HG02798 (cell line): ENCODE measurements at regions not wholly inside any gene's neighbourhood (a gene's known extent, or its start where the extent isn't known, plus 50 kb on each side); places are given as distances from the start of the nearest gene placed in this dataset.
"Not testable (repeated sequence)": the region's sequence is repeated elsewhere in the genome, so short reads cannot be mapped to it uniquely, and the experiment has no call there.

Experiments used
- ATAC-seq: cut with Tn5 transposase; IDR thresholded peaks from one replicate; pipeline ENCODE4 v1.9.1; 2021; ENCODE audit warnings: mild to moderate bottlenecking; ENCODE audit not compliant: unreplicated experiment, poor library complexity

GRCh38 chr5:145403992-145404391, 431.1 kb downstream of the PRELID2 start:
- no peak for ATAC-seq

- ATAC-seq: no peak
Observed at GRCh38 chr5:145396888-145397287, 438.3 kb downstream of the PRELID2 start.

DNA sequence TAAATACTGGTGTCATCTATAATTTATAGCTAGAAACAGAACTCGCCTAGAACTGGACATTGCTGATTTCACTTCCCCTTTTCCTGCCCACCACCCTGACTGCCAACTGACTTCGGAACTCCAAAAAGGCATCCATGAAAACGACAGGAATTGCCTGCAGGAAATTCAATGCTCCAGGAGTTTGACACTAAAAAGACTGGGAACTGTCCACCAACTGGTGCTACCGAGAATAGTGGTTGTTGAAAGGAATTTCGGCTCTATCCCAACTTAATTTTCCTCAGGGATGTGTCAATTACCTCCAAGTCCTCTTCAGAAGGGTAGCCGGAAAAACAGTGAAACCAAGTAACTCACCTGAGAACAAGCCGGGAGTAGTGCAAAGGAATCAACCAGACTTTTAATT, 440.0 kb downstream of the PRELID2 start:
- ATAC-seq: not testable (repeated sequence)

DNA sequence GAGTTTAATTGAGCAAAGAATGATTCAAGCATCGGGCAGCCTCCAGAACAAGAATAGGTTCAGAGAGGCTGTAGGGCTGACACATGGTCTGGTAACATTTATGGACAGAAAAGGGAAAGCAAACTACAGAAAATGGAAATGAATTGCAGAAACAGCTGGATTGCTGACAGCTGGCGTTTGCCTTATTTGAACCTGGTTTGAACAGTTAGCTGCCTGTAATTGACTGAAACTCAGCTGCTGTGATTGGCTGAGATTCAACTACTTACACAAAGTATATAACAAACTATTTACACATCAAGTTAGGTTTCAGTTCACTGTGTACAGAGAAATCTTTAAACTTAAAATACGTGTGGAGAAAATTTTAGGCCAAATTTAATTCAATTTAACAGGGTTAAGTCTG, 441.7 kb downstream of the PRELID2 start:
- ATAC-seq: no peak

DNA sequence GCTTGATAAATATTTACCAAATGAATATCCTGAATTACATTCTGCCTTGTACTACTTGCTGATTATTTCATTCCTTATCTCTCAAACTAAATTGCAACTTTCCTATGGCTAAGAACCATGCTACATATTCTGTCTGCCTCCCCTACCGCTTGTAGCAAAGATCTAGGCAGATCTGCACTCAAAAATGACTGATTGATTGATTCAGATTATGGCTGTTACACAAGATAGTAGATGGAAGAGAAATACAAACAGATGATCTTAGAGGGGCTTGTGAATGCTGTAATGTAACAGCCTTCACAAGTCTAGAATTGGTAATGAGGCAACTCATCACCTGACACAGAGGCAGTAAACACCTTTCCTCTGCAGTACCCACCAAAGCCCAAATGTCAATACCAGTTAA, 446.1 kb downstream of the PRELID2 start:
- ATAC-seq: no peak

DNA sequence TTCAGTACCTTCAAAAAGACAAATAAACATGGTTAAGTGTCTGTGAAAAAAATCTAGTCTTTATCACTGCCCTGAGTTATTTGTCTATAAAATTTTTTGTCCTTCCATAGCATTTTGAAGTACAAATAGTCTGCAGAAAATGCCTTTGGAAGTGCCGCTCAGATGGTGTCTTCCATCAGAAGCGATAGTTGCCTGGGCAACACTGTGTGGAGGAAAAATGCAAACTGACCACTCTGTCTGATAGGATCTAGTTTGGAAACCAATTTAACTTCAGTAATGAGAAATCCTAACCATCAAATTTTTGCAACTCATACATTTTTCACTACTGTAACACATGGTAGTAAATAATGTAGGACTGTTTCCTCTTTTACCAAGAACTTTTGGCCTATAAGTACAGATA, 449.9 kb downstream of the PRELID2 start:
- ATAC-seq: no peak

GRCh38 chr5:145378226-145378625, 456.9 kb downstream of the PRELID2 start:
- no peak for ATAC-seq

- no peak for ATAC-seq
Observed at GRCh38 chr5:145375521-145375920, 459.6 kb downstream of the PRELID2 start.

DNA sequence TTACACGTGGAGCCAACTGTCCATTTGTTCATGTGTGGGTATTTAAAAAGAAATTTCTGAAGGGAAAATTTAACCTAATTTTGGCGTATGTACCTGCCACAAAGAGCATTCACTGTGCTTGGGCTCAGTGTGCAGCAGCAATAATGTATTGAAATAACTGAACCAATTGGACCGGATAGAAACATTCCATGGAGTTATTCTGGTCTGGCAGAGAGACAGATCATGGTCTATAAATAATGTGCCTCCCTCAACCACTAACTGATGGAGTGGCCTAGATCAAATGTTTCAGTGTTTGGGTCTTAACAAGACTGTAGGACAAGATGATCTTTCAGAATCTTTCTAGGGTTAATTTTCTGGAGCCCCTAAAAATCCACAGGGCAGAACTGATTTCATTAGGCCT, 469.7 kb downstream of the PRELID2 start:
- no peak for ATAC-seq

DNA sequence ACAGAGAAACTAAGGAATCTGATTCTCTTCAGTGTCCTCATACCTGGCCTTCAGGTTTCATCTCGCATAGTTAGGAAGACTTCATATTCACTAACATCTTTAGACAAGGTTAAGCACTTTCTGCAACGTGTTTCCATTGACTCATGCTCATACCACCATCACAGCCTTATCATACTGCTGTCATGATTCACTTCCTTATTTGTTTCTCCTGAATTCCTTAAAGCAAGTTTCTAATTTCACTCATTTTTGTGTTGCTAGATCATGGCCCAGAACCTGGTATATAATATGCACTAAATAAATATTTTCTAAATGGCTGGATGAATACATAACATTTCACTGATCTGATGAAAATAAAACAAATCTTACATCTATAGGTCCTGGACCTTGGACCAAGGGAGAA, 472.9 kb downstream of the PRELID2 start:
- no peak for ATAC-seq

DNA sequence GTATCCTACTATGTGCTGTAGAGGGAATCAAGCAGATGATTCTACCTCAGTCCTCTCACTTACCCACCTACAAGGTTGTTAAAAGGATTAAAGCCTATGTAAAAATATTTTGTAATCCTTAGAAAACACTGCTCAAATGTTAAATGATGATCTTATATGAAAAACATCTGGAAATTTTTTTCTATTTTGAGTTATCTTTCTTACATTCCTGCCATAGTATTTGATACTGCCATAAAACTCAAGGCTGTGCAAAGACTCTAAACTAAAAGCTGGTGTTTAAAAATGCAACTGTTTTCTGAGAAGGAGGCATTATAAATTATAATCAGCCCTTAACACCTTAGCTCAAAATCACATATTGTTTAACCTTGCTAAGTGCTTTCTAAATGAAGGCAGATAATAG, 474.2 kb downstream of the PRELID2 start:
- no peak for ATAC-seq

- ATAC-seq: no peak
Observed at GRCh38 chr5:145350513-145350912, 484.6 kb downstream of the PRELID2 start.

DNA sequence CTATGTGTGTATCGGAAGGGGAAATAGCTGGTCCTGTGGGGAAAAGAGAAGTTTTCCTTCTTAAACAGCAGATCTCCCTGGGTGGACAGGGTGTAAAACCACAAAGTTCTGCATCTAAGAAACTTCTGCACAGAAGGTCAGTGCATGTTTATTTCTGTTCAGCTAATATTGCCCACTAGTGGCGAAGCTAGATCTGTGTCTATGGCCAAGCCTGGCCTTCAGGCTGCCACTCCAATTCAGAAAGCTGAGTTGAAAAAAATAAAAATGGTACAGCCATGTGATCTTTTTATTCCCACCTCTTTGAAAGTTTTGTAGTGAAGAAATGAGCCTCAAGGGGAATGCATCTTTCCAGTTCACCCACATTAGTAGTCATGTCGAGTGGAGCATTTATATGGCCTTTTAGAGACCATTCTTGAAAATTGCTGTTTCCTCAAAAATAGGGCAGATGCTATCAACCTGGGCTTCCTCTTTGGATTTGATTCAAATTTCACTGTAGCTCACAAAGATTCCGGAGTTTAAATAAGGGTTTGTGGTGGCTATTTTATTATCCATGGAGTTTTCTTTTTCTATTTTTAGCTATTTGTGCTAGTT, 488.0 kb downstream of the PRELID2 start:
- ATAC-seq: no peak

DNA sequence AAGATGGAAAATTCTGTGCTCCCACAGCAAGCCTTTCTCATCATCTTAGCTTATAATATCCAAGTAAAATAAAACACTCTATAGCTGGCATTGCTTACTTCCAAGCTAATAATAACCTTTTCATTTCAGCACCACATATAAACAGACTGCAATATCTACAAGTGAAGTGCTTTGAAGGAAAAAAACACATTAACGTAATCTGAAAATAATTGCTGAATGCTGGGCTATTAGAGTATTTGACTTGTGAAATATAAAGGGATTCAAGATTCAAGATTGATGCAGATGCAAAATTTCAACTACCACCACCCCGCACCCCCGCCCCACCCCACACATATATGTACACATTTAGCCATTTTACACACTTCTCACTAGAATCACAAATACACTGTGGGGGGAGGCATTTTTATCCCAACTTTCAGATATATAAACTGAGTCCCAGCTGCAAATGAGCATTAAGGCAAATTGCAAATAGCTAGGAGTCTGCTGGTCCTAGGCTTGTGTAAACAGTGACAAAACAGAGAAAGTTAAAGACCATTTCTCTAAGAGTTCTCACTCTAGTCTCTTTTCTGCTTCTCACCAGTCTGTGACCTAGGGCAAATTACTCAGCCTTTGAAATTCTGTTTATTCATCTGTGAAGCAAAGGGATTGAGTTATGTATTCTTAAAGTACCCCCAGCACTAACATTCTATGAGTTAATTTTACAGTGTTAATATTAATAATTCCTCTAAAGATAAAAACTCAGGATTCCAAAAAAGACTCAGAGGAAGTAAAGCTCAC, 489.4 kb downstream of the PRELID2 start:
- no peak for ATAC-seq

GRCh38 chr5:145341842-145342241, 493.3 kb downstream of the PRELID2 start:
- ATAC-seq: no peak

DNA sequence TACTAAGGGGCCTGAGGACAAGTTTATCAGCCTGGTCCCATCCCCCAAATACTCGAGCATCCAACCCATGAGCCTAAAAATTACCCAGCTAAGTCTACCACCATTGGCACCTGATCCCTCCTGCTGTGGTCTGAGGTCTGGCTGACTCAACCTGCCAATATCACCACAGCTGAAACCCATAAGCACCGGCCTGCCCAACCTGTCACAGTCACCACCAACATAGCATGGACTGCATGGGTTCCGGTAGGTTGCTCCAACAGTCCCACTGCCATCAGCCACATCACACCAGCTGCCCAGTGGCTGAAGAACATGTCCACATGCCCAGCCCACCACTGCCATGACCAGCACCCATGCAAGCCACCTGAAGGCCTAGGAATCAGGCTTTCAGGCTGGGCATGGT, 495.0 kb downstream of the PRELID2 start:
- no peak for ATAC-seq

- no peak for ATAC-seq
Observed at GRCh38 chr5:145324767-145325479, 510.2 kb downstream of the PRELID2 start.

DNA sequence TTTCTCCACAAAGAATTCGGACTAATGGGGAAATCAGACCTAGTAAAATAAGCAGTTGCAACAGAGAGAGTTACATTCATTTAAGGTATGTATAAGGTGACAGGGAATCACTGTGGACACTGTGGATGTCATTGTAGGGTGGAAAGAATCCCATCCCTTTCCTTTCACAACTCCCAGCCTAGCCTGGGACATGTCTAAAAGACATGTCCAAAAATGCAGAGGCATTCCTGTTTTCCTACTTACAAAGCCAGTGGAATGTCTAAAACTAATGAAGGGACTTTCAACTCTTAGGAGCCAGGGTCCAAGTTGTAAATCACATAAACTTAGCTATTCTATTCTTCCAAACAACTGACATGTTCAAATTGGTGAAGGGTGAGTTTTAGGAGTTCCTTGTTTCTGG, 511.0 kb downstream of the PRELID2 start:
- ATAC-seq: no peak

DNA sequence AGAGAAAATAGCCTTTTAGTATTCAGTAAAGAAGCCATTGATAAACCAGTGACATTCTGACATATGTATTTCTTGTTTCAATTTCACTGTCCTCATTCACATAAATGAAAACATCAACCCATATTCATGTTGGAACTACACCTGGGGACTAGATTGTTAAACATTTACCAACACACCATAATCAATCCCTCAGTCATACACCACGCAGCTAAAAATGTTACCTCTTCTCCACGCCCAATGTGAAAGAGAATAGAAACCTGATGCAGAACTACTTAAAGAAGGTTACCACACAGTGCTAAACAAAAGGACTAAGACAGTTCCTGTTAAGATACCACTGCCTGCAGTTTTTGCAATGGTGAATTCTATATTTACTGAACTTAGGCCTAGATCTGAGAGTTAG, 518.9 kb downstream of the PRELID2 start:
- peak; percentile 85 for ATAC-seq

DNA sequence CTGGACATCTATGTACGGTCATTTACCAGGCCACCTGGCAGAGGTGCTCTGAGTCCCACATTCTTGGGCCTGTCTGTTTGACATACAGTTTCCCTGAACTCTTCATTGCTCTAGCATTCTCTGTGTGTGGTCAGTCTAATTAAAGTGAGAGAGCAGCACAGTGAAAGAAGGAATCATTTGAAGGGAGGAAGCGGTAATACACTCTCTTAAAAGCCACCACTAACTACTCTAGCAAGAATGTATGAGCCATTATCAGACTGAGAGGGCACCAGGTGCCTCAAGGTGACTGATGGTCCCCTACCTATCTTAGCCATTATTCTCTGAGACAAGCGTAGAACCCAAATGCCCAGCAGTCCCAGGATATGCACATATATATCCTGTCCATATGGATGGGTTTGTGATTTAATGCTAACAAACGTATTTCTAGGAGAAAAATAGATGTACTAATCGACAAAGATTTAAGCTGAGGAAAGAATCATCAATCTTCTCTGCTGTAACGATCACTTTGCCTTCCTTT, 527.2 kb downstream of the PRELID2 start:
- ATAC-seq: no peak

DNA sequence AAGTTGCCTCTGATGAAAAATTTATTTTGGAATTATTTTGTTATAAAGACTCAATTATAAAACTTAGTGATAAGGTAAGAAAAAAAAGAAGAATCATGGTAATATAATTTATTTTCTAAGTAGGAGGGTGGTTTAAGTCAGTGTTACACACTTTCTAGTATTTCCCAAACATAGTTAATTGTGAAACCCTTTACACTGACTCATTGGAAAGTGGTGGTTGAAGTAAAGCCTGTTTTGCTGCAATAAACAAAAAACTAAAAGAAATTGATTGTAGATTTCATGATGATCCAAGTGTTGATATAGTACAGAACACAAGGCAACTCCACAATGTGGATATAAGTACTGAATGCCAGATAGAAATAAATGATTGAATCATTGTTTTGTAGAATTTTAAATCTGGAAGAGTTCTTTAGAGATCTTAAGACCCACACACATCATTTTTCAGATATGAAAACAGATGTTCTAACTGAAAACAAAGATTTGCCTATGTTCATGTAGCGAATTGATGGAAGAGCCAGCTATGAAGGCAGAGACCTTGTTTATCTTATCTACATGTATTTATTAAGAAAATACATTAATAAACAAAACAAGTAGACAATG, 539.8 kb downstream of the PRELID2 start:
- no peak for ATAC-seq
